ENCODE measurements at regions not wholly inside any gene's neighbourhood (a gene's known extent, or its start where the extent isn't known, plus 50 kb on each side); places are given as distances from the start of the nearest gene placed in this dataset.

DNA sequence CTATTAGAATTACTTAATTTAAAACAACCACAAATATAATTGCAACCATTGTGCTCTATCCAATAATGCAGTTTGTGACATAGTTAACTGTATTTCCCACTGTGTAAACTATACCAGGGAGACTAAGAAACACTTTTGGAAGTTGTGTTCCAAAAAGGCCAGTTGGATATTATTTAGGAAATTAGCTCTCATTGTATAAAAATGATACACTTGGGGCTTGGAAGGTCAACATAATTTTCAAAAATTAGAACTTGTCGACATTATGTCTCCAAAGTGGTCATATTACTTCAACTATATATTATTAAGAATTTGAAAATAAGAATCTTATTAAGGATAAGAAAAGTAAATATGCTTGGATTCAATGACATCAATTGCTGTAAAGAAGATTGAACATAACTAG is 876.6 kb downstream of the MRPL39 start:
- H3K36me3 ChIP-seq (ENCODE audit: low read depth): no peaks in the 10 kb centered on the region
- no peak for ATAC-seq
- no peak overlapping the region for H3K4me3 ChIP-seq
- DNase-seq: no peak
- no peak for TF ChIP-seq CTCF (IDR thresholded peaks at IDR 0.05)
- intact Hi-C loops (cut with DNase I, micrococcal nuclease): no loop called here
- no peaks in the 10 kb centered on the region for H3K4me1 ChIP-seq (ENCODE audit: low read depth)
- peaks cover 6% of the 10 kb centered on the region for H3K9me3 ChIP-seq

GRCh38 chr21:24729568-24729967 is 877.7 kb downstream of the MRPL39 start:
- DNase-seq: no peak
- TF ChIP-seq CTCF (IDR thresholded peaks at IDR 0.05): no peak
- intact Hi-C loops (cut with DNase I, micrococcal nuclease): no loop called here

DNA sequence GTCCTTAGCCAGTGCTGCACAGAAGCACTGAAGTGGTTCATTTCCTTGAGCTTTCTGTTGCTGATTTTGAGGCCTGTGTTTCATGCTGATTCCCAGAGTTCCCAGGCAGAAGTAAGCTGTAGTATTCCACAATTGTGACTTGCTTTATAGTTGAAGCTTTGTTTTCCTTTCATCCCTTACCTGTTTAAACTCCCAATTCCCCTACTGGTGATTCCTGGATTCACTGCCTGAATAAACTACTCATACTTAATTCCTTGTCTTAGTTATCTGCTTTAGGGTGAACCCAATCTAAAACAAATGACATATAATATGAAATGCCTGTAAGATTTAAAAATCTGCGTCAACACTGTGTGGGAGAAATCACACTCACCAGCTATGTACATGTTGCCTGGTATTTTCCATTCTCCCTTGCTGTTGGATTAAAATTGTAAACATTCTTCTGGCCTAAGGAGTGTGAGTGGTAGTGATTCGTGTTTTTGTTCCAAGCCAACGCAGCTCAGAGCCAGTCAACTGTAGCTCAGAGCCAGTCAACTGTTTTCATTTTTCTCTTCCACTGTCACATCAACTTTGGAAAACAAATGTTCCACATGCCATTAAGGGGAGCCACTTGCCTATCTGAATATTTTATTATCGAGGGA is 879.4 kb downstream of the MRPL39 start:
- intact Hi-C loops (cut with DNase I, micrococcal nuclease): no loop called here
- ATAC-seq: no peak
- no peak for TF ChIP-seq CTCF (IDR thresholded peaks at IDR 0.05)
- no peaks in the 10 kb centered on the region for H3K4me1 ChIP-seq (ENCODE audit: low read depth)
- no peaks in the 10 kb centered on the region for H3K36me3 ChIP-seq (ENCODE audit: low read depth)
- no peak for DNase-seq
- H3K4me3 ChIP-seq: no peak overlapping the region
- peaks cover 3% of the 10 kb centered on the region for H3K9me3 ChIP-seq

More at GRCh38 chr21:24729568-24729967, 877.7 kb downstream of the MRPL39 start:
- H3K36me3 ChIP-seq (ENCODE audit: low read depth): no peaks in the 10 kb centered on the region
- no peak overlapping the region for H3K4me3 ChIP-seq
- H3K4me1 ChIP-seq (ENCODE audit: low read depth): no peaks in the 10 kb centered on the region
- no peak for ATAC-seq
- H3K9me3 ChIP-seq: peaks cover 3% of the 10 kb centered on the region

- DNase-seq: no peak
- TF ChIP-seq CTCF (IDR thresholded peaks at IDR 0.05): no peak
- no peak for ATAC-seq
- intact Hi-C loops (cut with DNase I, micrococcal nuclease): no loop called here
- Histone ChIP-seq H3K4me1 (ENCODE audit: low read depth) (no peaks in the 10 kb centered on the region), H3K4me3 (no peak overlapping the region), H3K36me3 (ENCODE audit: low read depth) (no peaks in the 10 kb centered on the region), H3K9me3 (peaks cover 10% of the 10 kb centered on the region)
These were observed 890.9 kb downstream of the MRPL39 start for GRCh38 chr21:24716281-24716918.

DNA sequence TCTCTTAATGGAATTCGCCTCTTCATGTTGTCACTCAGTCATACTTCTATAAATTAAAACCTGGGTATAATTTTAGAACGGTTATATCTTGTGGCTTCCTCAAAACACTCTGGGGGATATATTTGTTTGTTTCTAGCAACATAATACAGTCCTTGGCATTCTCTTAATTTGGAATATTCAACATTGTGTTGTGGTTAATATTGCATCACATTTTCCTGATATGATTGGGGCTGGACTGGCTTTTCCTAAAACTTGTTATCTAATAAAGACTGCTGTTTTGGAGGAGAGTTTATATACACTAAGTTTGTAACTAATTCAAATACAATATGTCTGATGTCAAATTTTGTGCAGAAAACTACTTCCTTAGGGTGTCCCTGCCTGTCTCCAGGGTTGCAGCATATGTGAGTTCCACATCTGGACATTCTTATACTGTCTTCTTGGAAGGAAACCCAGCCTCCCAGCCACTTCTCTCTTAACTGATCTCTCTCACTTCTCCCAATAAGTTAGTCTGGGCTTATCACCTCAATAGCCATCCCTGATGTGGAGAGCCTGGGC is 892.6 kb downstream of the MRPL39 start:
- no peak for TF ChIP-seq CTCF (IDR thresholded peaks at IDR 0.05)
- intact Hi-C loops (cut with DNase I, micrococcal nuclease): no loop called here
- DNase-seq (no peak), ATAC-seq (no peak)
- peaks cover 10% of the 10 kb centered on the region for H3K9me3 ChIP-seq
- H3K4me1 ChIP-seq (ENCODE audit: low read depth): no peaks in the 10 kb centered on the region
- no peak overlapping the region for H3K4me3 ChIP-seq
- no peaks in the 10 kb centered on the region for H3K36me3 ChIP-seq (ENCODE audit: low read depth)

Measured in mucosa of descending colon (tissue), 3 donors.